ENCODE measurements at regions not wholly inside any gene's neighbourhood (a gene's known extent, or its start where the extent isn't known, plus 50 kb on each side); places are given as distances from the start of the nearest gene placed in this dataset.

- TF ChIP-seq CTCF (IDR thresholded peaks at IDR 0.05): no peak
Measured at GRCh38 chr2:120583121-120583520, 152.5 kb upstream of the GLI2 start.

GRCh38 chr2:120583851-120584570 lies 151.7 kb upstream of the GLI2 start:
- TF ChIP-seq CTCF (IDR thresholded peaks at IDR 0.05): no peak

- TF ChIP-seq CTCF (IDR thresholded peaks at IDR 0.05): no peak
Measured at GRCh38 chr2:120586507-120587278, 149.0 kb upstream of the GLI2 start.

GRCh38 chr2:120587279-120587996 lies 148.2 kb upstream of the GLI2 start:
- no peak for TF ChIP-seq CTCF (IDR thresholded peaks at IDR 0.05)

- no peak for TF ChIP-seq CTCF (IDR thresholded peaks at IDR 0.05)
Measured at GRCh38 chr2:120587997-120588336, 147.7 kb upstream of the GLI2 start.

- TF ChIP-seq CTCF (IDR thresholded peaks at IDR 0.05): no peak
Measured at GRCh38 chr2:120589771-120590608, 145.7 kb upstream of the GLI2 start.

GRCh38 chr2:120590841-120591240 lies 144.8 kb upstream of the GLI2 start:
- TF ChIP-seq CTCF (IDR thresholded peaks at IDR 0.05): no peak
